Suprapubic skin (tissue), 4 donors: ENCODE measurements at regions not wholly inside any gene's neighbourhood (a gene's known extent, or its start where the extent isn't known, plus 50 kb on each side); places are given as distances from the start of the nearest gene placed in this dataset.

Experiments
- DNase-seq, 2 donors: peaks; one replicate each; pipeline ENCODE4 v3.0.0-alpha.2; 2019; ENCODE audit warnings: low spot score in 2 of 2
- H3K27ac ChIP-seq: fragments of 200-600 bp; sonication (generic); one replicate; pipeline ENCODE4 v1.5.1; 2019
- H3K27me3 ChIP-seq: fragments of 200-600 bp; sonication (generic); one replicate; pipeline ENCODE4 v1.5.1; 2019
- H3K36me3 ChIP-seq: fragments of 200-600 bp; sonication (generic); one replicate; pipeline ENCODE4 v1.5.1; 2019
- H3K4me1 ChIP-seq: fragments of 200-600 bp; sonication (generic); one replicate; pipeline ENCODE4 v1.5.1; 2019
- H3K4me3 ChIP-seq: fragments of 200-600 bp; sonication (generic); one replicate; pipeline ENCODE4 v1.5.1; 2019; ENCODE audit warnings: mild to moderate bottlenecking
- H3K9me3 ChIP-seq: fragments of 200-600 bp; sonication (generic); one replicate; pipeline ENCODE4 v1.5.1; 2019
- CTCF ChIP-seq, 2 donors: fragments of 200-600 bp in 1 of 2; fragments of 450-650 bp in 1 of 2; sonication (generic) in 1 of 2; IDR thresholded peaks; one replicate each; pipeline ENCODE4 v1.5.1; 2016 to 2019; ENCODE audit warnings: antibody characterized with exemption in 2 of 2, mild to moderate bottlenecking in 1 of 2, moderate library complexity in 1 of 2
- EP300 ChIP-seq: sonication (generic); formaldehyde crosslinking; IDR thresholded peaks from one replicate; pipeline ENCODE4 v1.6.1; 2017; ENCODE audit warnings: antibody characterized with exemption
- POLR2A ChIP-seq, 2 donors: fragments of 450-650 bp; IDR thresholded peaks; one replicate each; pipeline ENCODE4 v1.6.1; 2017; ENCODE audit warnings: antibody characterized with exemption in 2 of 2, mild to moderate bottlenecking in 2 of 2, moderate library complexity in 2 of 2
- POLR2AphosphoS5 ChIP-seq, 3 donors: sonication (generic); formaldehyde crosslinking; IDR thresholded peaks; one replicate each; pipeline ENCODE4 v1.6.1; 2017; ENCODE audit warnings: antibody characterized with exemption in 3 of 3
- WGBS: methylation state at CpG from one replicate; pipeline ENCODE4 v1.1.5; 2018; 5-methylcytosine and 5-hydroxymethylcytosine counted together

GRCh38 chr6:18567380-18567779, 180.2 kb downstream of the RNF144B start:
- TF ChIP-seq EP300 (no peak), CTCF (IDR thresholded peaks at IDR 0.05) (no peak), POLR2AphosphoS5 (IDR thresholded peaks at IDR 0.05) (no peak), POLR2A (IDR thresholded peaks at IDR 0.05) (no peak)
- Histone ChIP-seq H3K27ac (no peak overlapping the region), H3K27me3 (no peaks in the 10 kb centered on the region), H3K4me3 (no peak overlapping the region), H3K36me3 (no peaks in the 10 kb centered on the region), H3K9me3 (no peaks in the 10 kb centered on the region), H3K4me1 (no peaks in the 10 kb centered on the region)
- 83% methylated on average over 2 of the region's 2 CpGs for WGBS
- DNase-seq: no peak

GRCh38 chr6:18577491-18577890, 190.3 kb downstream of the RNF144B start:
- H3K27ac ChIP-seq: no peak overlapping the region
- no peaks in the 10 kb centered on the region for H3K27me3 ChIP-seq
- TF ChIP-seq CTCF (IDR thresholded peaks at IDR 0.05) (no peak), POLR2AphosphoS5 (IDR thresholded peaks at IDR 0.05) (no peak), POLR2A (IDR thresholded peaks at IDR 0.05) (no peak), EP300 (no peak)
- no peaks in the 10 kb centered on the region for H3K9me3 ChIP-seq
- WGBS: 41% methylated on average over 2 of the region's 2 CpGs
- no peak overlapping the region for H3K4me3 ChIP-seq
- no peak for DNase-seq
- no peaks in the 10 kb centered on the region for H3K4me1 ChIP-seq
- no peaks in the 10 kb centered on the region for H3K36me3 ChIP-seq

GRCh38 chr6:18579166-18579565, 192.0 kb downstream of the RNF144B start:
- no peaks in the 10 kb centered on the region for H3K27me3 ChIP-seq
- no peaks in the 10 kb centered on the region for H3K36me3 ChIP-seq
- TF ChIP-seq POLR2A (IDR thresholded peaks at IDR 0.05): no peak
- no peak for TF ChIP-seq POLR2AphosphoS5 (IDR thresholded peaks at IDR 0.05)
- TF ChIP-seq EP300: no peak
- TF ChIP-seq CTCF (IDR thresholded peaks at IDR 0.05): no peak
- H3K4me3 ChIP-seq: no peak overlapping the region
- no peak for DNase-seq
- 71% methylated on average over 2 of the region's 2 CpGs for WGBS
- H3K4me1 ChIP-seq: no peaks in the 10 kb centered on the region
- H3K27ac ChIP-seq: no peak overlapping the region
- no peaks in the 10 kb centered on the region for H3K9me3 ChIP-seq

GRCh38 chr6:18579869-18580268, 192.7 kb downstream of the RNF144B start:
- Histone ChIP-seq H3K27me3 (no peaks in the 10 kb centered on the region), H3K4me3 (no peak overlapping the region), H3K27ac (no peak overlapping the region), H3K4me1 (no peaks in the 10 kb centered on the region), H3K36me3 (no peaks in the 10 kb centered on the region), H3K9me3 (no peaks in the 10 kb centered on the region)
- TF ChIP-seq POLR2A (IDR thresholded peaks at IDR 0.05) (no peak), EP300 (no peak), POLR2AphosphoS5 (IDR thresholded peaks at IDR 0.05) (no peak), CTCF (IDR thresholded peaks at IDR 0.05) (no peak)
- no peak for DNase-seq
- WGBS: 43% methylated on average over 1 of the region's 1 CpG

GRCh38 chr6:18584372-18584771, 197.2 kb downstream of the RNF144B start:
- Histone ChIP-seq H3K36me3 (no peaks in the 10 kb centered on the region), H3K4me1 (no peaks in the 10 kb centered on the region), H3K27ac (no peak overlapping the region), H3K9me3 (no peaks in the 10 kb centered on the region), H3K27me3 (no peaks in the 10 kb centered on the region), H3K4me3 (no peak overlapping the region)
- TF ChIP-seq POLR2A (IDR thresholded peaks at IDR 0.05) (no peak), POLR2AphosphoS5 (IDR thresholded peaks at IDR 0.05) (no peak), CTCF (IDR thresholded peaks at IDR 0.05) (no peak), EP300 (no peak)
- no peak for DNase-seq
- 88% methylated on average over 4 of the region's 4 CpGs for WGBS
